ENCODE measurements at regions not wholly inside any gene's neighbourhood (a gene's known extent, or its start where the extent isn't known, plus 50 kb on each side); places are given as distances from the start of the nearest gene placed in this dataset.

GRCh38 chr6:77038807-77039206, 424.5 kb downstream of the HTR1B start:
- Histone ChIP-seq H3K27me3 (ENCODE audit: low read depth) (no peaks in the 10 kb centered on the region), H3K4me1 (peaks cover 5% of the 10 kb centered on the region), H3K4me3 (no peak overlapping the region), H3K36me3 (no peaks in the 10 kb centered on the region), H3K27ac (replicated peaks) (no peak overlapping the region), H3K9me3 (replicated peaks) (peaks cover 29% of the 10 kb centered on the region)
- no peak for DNase-seq
- intact Hi-C loops (cut with micrococcal nuclease): no loop called here
- TF ChIP-seq CTCF (IDR thresholded peaks at IDR 0.05; ENCODE audit: borderline replicate concordance): no peak

- intact Hi-C loops (cut with micrococcal nuclease): no loop called here
- no peak for DNase-seq
- no peak for TF ChIP-seq CTCF (IDR thresholded peaks at IDR 0.05; ENCODE audit: borderline replicate concordance)
- H3K36me3 ChIP-seq: no peaks in the 10 kb centered on the region
- H3K4me1 ChIP-seq: peaks cover 6% of the 10 kb centered on the region
- H3K27ac ChIP-seq (replicated peaks): no peak overlapping the region
- H3K9me3 ChIP-seq (replicated peaks): peaks cover 29% of the 10 kb centered on the region
- no peaks in the 10 kb centered on the region for H3K27me3 ChIP-seq (ENCODE audit: low read depth)
- H3K4me3 ChIP-seq: no peak overlapping the region
These were observed 425.9 kb downstream of the HTR1B start for GRCh38 chr6:77037439-77037838.

- Histone ChIP-seq H3K9me3 (replicated peaks) (peaks cover 29% of the 10 kb centered on the region), H3K4me3 (no peak overlapping the region), H3K27ac (replicated peaks) (no peak overlapping the region), H3K36me3 (no peaks in the 10 kb centered on the region), H3K4me1 (peaks cover 6% of the 10 kb centered on the region), H3K27me3 (ENCODE audit: low read depth) (no peaks in the 10 kb centered on the region)
- intact Hi-C loops (cut with micrococcal nuclease): no loop called here
- no peak for DNase-seq
- no peak for TF ChIP-seq CTCF (IDR thresholded peaks at IDR 0.05; ENCODE audit: borderline replicate concordance)
These were observed 426.9 kb downstream of the HTR1B start for GRCh38 chr6:77036400-77036799.

GRCh38 chr6:77034161-77034560, 429.1 kb downstream of the HTR1B start:
- H3K27me3 ChIP-seq (ENCODE audit: low read depth): no peaks in the 10 kb centered on the region
- no peak for DNase-seq
- H3K4me1 ChIP-seq: peaks cover 6% of the 10 kb centered on the region
- intact Hi-C loops (cut with micrococcal nuclease): no loop called here
- no peaks in the 10 kb centered on the region for H3K36me3 ChIP-seq
- TF ChIP-seq CTCF (IDR thresholded peaks at IDR 0.05; ENCODE audit: borderline replicate concordance): no peak
- no peak overlapping the region for H3K27ac ChIP-seq (replicated peaks)
- H3K9me3 ChIP-seq (replicated peaks): peaks cover 28% of the 10 kb centered on the region
- no peak overlapping the region for H3K4me3 ChIP-seq

DNA sequence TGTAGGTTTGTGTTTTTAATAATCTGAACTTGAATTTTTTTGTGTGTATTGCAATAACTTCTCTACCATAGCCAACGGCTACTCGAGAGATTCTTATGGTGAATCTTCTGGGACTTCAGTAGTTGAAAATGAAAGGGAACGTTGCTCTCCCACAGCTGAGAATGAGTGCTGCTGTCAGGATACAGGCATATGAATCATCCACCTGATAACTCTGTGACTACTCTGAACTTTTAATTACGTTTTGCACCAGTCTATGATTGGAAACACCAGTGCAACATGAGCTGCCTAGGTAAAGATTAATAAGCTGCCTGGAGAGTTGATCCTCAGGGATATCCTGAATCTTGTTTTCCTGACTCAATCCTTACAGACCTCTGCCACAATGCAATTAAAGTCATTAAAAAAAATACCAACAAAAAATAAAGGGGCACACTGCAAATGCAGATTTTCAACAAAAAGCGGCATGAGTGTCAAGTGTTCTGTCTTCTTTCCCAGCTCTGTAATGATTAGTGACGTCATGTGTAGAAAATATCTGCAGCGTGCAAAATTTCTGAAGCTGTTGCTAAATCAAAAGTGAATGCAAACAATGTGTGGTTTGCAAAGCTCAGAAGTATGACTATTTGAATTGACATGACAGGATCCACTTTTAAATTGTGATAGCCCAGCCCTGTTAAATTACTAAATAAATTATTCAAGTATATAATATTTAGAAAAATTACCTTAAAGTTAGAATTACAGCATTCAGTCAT, 432.2 kb downstream of the HTR1B start:
- H3K27me3 ChIP-seq (ENCODE audit: low read depth): no peaks in the 10 kb centered on the region
- H3K4me3 ChIP-seq: no peak overlapping the region
- no peak for TF ChIP-seq CTCF (IDR thresholded peaks at IDR 0.05; ENCODE audit: borderline replicate concordance)
- no peak for DNase-seq
- H3K27ac ChIP-seq (replicated peaks): no peak overlapping the region
- intact Hi-C loops (cut with micrococcal nuclease): no loop called here
- no peaks in the 10 kb centered on the region for H3K36me3 ChIP-seq
- H3K9me3 ChIP-seq (replicated peaks): peaks cover 6% of the 10 kb centered on the region
- peaks cover 6% of the 10 kb centered on the region for H3K4me1 ChIP-seq
